ENCODE measurements at regions not wholly inside any gene's neighbourhood (a gene's known extent, or its start where the extent isn't known, plus 50 kb on each side); places are given as distances from the start of the nearest gene placed in this dataset.

GRCh38 chr1:188557053-188557452 is 1728.3 kb downstream of the PLA2G4A start:
- H2AFZ ChIP-seq (ENCODE audit: low read depth, low read length): no peak overlapping the region
- no peak overlapping the region for H3K4me2 ChIP-seq (ENCODE audit: low read length)
- no peak overlapping the region for H3K27ac ChIP-seq (ENCODE audit: low read length)
- no peak for TF ChIP-seq CTCF (IDR thresholded peaks at IDR 0.05; ENCODE audit: poor library complexity, severe bottlenecking)
- no peak for TF ChIP-seq REST (IDR thresholded peaks at IDR 0.05; ENCODE audit: borderline replicate concordance)
- TF ChIP-seq MXI1 (conservative IDR thresholded peaks at IDR 0.05; ENCODE audit: poor library complexity, severe bottlenecking): no peak
- TF ChIP-seq TAF1 (IDR thresholded peaks at IDR 0.05; ENCODE audit: low read depth): no peak
- TF ChIP-seq SMC3 (conservative IDR thresholded peaks at IDR 0.05; ENCODE audit: poor library complexity): no peak
- TF ChIP-seq POLR2AphosphoS5 (IDR thresholded peaks at IDR 0.05): no peak
- TF ChIP-seq RAD21 (conservative IDR thresholded peaks at IDR 0.05): no peak
- no peak for TF ChIP-seq EZH2 (IDR thresholded peaks at IDR 0.05; ENCODE audit: borderline replicate concordance, insufficient read depth, low read length, poor library complexity, severe bottlenecking)
- TF ChIP-seq EP300 (conservative IDR thresholded peaks at IDR 0.05; ENCODE audit: poor library complexity, severe bottlenecking): no peak
- no peak overlapping the region for H3K9ac ChIP-seq (ENCODE audit: low read length)
- no peaks in the 10 kb centered on the region for H4K20me1 ChIP-seq (ENCODE audit: insufficient read depth)
- H3K9me3 ChIP-seq (ENCODE audit: low read length): no peaks in the 10 kb centered on the region
- H3K27me3 ChIP-seq (ENCODE audit: insufficient read depth, low read depth, low read length): no peaks in the 10 kb centered on the region
- no peaks in the 10 kb centered on the region for H3K79me2 ChIP-seq (replicated peaks; ENCODE audit: insufficient read depth, low read length)
- H3K36me3 ChIP-seq (ENCODE audit: insufficient read depth, low read length): no peaks in the 10 kb centered on the region
- no peak overlapping the region for H3K4me3 ChIP-seq (ENCODE audit: low read length)
- H3K9me2 ChIP-seq (ENCODE audit: insufficient read depth, low read length): no peaks in the 10 kb centered on the region
- H3F3A ChIP-seq (ENCODE audit: insufficient read depth, low read length, poor library complexity, severe bottlenecking): no peaks in the 10 kb centered on the region

- H3K36me3 ChIP-seq (ENCODE audit: insufficient read depth, low read length): no peaks in the 10 kb centered on the region
- H3K9me2 ChIP-seq (ENCODE audit: insufficient read depth, low read length): no peaks in the 10 kb centered on the region
- H3K27me3 ChIP-seq (ENCODE audit: insufficient read depth, low read depth, low read length): no peaks in the 10 kb centered on the region
- no peak overlapping the region for H3K4me3 ChIP-seq (ENCODE audit: low read length)
- H2AFZ ChIP-seq (ENCODE audit: low read depth, low read length): no peak overlapping the region
- TF ChIP-seq MXI1 (conservative IDR thresholded peaks at IDR 0.05; ENCODE audit: poor library complexity, severe bottlenecking) (no peak), POLR2AphosphoS5 (IDR thresholded peaks at IDR 0.05) (no peak), RAD21 (conservative IDR thresholded peaks at IDR 0.05) (no peak), TAF1 (IDR thresholded peaks at IDR 0.05; ENCODE audit: low read depth) (no peak), REST (IDR thresholded peaks at IDR 0.05; ENCODE audit: borderline replicate concordance) (no peak), CTCF (IDR thresholded peaks at IDR 0.05; ENCODE audit: poor library complexity, severe bottlenecking) (no peak), EZH2 (IDR thresholded peaks at IDR 0.05; ENCODE audit: borderline replicate concordance, insufficient read depth, low read length, poor library complexity, severe bottlenecking) (no peak)
- H3K9ac ChIP-seq (ENCODE audit: low read length): no peak overlapping the region
- no peaks in the 10 kb centered on the region for H3K79me2 ChIP-seq (replicated peaks; ENCODE audit: insufficient read depth, low read length)
- no peak overlapping the region for H3K4me2 ChIP-seq (ENCODE audit: low read length)
- no peak overlapping the region for H3K27ac ChIP-seq (ENCODE audit: low read length)
- no peaks in the 10 kb centered on the region for H3F3A ChIP-seq (ENCODE audit: insufficient read depth, low read length, poor library complexity, severe bottlenecking)
- no peaks in the 10 kb centered on the region for H4K20me1 ChIP-seq (ENCODE audit: insufficient read depth)
- no peaks in the 10 kb centered on the region for H3K9me3 ChIP-seq (ENCODE audit: low read length)
Measured at GRCh38 chr1:188582911-188583532, 1754.3 kb downstream of the PLA2G4A start.
